HG03108 (cell line): ENCODE measurements at regions not wholly inside any gene's neighbourhood (a gene's known extent, or its start where the extent isn't known, plus 50 kb on each side); places are given as distances from the start of the nearest gene placed in this dataset.
"Not testable (repeated sequence)": the region's sequence is repeated elsewhere in the genome, so short reads cannot be mapped to it uniquely, and the experiment has no call there.

Experiments
- ATAC-seq: cut with Tn5 transposase; IDR thresholded peaks from one replicate; pipeline ENCODE4 v1.9.1; 2021; ENCODE audit warnings: moderate library complexity; ENCODE audit not compliant: unreplicated experiment

DNA sequence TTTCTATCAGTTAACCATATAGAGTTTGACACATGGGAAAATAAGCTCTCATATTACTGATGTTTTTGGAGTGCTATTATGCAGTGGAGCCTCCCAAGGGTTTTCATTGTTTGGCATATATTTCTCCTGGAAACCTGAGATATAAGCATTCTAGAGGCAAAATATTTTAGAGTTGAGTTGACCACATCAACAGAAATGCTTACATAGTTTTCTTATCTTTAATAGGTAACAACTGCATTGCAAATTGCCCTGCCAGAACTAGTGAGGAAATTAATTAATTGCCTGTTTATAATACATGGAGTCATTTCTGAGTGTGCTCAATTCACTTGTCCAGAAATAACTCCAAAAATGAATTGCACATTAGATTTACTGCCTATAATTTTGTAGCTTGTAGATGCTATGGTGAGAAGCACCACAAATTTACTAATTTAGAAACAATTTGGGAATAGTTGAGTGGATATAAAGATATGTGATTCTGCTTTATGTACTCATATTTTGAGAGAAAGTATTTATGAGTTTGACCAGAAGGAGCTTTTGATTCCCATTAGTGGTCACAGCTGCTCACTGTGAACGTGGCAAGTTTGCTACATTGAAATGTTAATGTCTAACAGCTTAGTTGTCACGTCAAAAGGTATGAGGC is 288.7 kb downstream of the CD109 start:
- ATAC-seq, result no peak

DNA sequence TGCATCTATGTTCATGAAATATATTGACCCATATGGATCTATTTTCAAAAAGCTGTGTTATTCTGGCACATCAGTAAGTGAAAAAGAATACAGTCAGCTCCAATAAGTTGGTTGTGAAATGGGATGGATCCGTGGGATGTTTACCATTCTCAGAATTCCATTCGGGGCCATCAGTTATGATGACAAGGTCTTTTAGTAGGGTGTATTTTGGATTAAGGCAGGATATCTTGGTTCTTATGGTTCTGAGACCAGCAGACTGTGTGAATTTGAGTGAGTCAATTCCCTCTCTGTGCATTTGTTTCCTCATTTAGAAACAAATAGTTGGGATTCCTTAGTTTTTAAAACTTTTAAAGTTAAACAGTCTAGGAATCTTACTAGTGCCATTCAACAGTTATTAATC is 287.4 kb downstream of the CD109 start:
- ATAC-seq, result no peak

DNA sequence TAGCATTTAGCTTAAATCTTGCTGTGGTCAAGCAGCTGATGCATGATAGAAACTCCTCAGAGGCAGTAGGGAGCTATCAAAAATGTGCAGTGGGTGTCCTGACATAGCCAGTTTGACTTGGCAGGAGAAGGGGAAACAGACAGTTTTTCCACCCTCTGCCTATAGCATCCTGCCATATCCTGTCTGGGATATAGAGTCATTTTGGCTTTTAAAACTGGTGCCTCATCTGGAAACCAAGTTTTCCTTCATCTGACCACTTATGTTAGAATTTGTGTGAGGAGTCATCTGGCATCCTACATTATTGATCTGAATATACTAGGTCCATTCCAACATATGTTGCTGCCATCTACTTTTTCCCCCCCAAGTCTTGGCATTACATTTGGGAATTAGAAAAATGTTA is 284.1 kb downstream of the CD109 start:
- ATAC-seq, result no peak

DNA sequence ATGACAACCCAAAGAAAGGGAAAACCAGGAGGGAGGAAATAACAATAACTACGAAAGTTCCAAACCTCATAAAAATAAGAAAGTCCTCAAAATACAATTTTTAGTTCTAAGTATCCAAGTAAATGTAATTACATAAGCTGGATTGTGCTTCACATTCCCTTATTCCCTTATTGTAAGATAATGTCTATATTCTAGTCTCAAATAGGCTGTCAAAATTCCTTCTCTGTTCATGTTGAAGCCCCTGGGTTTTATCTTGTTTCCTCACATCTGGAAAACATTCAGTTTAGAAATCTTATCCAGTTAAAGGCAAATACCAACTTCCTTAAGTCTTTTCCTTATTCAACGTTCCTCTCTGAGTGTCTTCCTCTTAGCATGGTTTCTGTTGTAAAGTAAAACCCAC is 282.3 kb downstream of the CD109 start:
- no peak for ATAC-seq

DNA sequence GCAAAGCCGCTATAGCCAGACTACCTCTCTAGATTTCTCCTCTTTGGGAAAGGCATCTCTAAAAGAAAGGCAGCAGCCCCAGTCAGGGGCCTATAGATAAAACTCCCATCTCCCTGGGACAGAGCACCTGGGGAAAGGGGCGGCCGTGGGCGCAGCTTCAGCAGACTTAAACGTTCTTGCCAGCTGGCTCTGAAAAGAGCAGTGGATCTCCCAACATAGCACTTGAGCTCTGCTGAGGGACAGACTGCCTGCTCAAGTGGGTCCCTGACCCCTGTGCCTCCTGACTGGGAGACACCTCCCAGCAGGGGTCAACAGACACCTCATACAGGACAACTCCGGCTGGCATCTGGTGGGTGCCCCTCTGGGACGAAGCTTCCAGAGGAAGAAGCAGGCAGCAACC is 276.5 kb downstream of the CD109 start:
- ATAC-seq, result not testable (repeated sequence)

DNA sequence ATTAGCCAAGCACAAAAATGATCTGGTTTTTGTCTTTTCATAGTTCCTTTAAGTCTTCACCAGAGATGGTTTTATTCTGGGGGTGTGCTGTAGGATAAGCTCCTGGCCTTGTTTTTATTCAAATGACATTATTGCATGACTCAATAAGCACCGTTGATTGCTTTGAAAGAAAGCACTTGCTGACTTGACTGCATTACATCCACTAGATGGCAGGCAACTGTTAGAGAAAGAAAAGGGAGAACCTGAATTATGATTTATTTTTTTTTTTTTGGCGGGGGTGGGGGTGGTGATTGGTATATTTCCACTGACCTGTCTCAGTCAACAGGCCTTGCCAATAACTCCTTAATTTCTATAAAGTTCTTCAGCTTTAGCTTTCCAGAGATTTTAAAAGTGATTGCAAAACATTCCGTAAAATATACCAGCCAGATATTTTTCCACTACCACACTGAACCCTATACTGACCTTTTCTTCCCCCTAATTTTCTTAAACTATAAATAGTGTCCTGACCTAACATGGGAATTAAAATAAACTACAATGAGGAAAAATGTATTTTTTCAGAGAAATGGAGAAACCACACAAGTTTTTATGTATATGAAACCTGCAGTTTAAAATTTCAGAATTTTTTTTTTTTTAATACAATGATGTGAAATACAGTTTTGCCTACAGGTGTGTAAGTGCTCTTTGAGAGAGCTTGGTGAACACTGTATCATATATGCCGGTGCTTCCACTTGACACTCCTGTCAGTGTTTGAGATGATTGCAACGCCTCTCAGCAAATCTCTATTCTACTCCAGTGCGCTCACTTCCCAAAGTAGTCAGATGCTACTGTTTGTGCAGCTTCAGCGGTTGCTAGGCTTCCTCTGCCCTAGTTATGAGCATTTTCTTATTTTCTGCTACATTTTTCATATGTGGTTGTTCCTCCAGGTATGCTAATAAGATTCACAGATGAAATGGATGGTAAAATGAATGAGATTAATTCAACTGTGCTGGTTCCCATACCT is 274.3 kb downstream of the CD109 start:
- no peak for ATAC-seq

DNA sequence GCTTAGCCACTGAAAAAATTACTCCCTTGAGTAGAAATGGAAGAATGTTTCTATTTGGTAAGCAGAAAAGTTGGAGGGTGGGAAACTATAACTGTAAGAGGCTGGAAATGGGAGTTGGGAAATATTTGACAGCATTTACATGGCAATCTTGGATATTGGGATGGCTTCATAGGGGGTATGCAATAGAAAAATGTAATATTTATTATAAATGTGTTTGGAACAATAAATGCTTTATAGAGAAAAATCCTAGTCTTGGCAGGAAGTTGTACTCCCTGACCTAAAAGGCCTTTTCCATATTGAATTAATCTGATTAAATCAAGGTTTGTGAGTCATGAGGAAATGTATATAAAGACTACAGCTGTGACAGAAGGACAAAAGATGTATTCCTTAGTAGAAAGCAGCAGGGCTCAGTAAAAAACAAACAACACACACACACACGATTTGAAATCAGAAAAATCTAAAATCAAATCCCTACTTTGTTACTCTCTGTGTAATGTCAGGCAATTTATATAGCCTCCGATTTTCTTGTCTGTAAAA is 272.3 kb downstream of the CD109 start:
- no peak for ATAC-seq

DNA sequence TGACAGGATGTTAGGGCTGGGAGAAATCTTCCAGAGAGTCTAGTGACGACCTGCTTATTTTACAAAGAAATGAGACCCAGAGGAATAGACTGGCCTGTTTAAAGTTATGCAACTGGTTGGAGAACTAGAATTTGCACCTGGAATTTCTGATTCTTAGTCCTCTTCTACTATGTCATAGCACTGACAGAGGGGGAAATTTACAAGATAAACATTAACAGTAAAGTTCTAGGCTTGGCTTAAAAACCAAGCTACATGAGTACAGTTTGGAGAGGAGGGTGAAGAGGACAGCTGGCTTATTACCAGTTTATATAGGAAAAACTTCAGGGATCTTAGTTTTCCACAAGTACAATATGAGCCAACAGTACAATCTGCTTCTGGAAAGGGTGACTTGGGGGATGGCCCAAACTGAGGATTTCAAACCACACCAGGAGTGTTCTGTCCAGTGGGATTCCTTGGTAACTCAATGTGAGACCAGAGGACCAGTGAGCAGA is 269.6 kb downstream of the CD109 start:
- ATAC-seq, result no peak

DNA sequence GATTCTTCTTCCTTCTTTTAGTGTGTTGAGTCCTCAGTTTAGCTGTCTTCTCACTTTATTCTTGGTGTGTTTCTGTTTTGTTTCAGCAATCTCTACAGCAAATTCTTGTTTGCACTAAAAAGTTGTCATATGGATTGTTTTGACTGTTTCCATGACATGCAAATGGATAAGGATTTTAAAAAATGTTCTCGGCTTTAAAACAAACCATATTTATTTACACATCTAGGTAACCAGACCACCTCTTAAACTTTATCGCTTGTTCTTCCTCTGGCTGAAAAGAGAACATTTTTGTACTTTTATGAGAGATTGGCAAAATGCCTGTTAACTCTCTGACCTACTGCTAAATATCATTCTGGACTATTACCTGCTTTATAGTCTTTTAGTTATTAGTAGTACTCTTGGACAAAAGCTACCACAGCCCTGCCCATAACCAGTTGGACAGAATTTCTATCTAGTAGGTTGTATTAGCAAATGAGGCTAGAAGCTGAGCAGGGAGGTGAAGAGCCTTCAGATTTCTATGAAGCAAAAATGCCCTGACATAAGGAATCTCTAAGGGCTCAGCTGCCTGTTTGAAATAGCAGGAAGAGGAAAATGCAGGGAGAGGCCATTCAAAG is 268.3 kb downstream of the CD109 start:
- no peak for ATAC-seq

DNA sequence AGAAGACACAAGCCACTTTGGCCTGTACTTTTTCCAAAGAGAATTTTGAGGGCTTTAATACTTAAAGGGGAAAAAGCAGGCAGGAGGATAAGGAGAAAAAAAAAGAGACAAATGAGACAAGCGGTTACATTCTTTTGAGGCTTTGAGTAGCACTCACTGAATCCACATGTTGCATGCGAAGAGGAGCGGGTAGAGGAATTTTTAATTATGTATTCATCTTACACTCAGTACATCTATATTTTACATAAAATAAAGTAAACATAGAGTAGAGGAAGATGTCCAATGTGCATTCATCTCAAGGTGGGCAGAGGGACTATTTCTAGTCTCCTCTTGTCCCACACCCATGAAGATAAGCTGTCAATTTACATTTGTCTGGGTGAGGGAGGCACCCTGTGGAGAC is 266.9 kb downstream of the CD109 start:
- no peak for ATAC-seq

DNA sequence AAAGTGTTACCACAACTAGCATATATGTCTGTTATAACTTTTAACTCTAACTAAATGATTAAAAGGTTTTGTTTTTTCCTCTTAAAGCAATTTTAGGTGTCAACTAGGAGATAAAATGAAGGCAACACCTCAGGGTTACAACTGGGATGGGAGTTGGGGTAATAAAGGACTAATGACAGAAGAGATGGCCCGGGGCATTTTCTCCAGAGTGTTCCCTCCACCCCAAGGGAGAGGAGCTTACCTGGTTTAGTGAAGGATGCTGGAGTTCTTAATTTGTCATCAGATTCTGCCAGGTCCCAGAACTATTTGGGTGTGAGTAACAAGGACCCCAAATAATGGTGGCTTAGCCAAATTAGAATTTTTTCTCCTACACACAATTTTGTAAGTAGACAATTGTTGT is 260.3 kb downstream of the CD109 start:
- ATAC-seq, result no peak

DNA sequence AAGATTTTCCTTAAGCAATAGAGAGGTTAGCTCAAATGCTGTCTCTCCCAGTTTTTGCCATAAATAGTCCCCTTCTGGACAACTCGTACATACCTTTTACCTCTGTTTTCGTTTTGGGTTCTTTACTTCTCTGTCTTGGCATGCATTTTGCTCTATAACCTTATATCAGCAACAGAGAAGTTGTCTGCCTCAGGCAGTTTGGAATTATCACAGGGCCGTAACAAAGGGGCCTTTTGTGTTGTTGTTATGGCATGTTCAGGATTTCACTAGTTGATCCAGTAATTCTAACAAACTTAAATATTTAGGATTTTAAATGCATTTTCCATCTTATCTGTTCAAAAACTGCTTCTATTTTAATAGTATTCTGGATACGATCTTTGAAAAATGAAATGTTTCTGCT is 259.8 kb downstream of the CD109 start:
- ATAC-seq, result no peak

DNA sequence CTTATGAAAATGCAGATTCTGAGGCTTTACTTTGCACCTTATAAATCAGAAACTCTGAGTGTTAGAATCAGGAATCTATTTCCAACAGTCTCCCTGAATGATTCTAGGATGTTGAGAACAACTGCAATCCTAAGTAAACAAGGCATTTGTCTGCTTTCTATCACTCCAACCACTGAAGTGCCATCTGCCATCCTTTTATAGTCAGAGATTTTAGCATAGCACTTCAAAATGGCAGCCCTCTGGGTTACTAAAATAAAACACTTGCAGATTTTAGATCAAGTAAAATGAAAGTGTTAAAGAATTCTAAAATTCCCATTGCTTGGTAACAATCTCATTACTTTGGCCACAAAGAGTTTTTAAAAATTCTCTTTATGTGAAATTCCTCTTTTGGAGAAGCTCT is 258.9 kb downstream of the CD109 start:
- no peak for ATAC-seq

DNA sequence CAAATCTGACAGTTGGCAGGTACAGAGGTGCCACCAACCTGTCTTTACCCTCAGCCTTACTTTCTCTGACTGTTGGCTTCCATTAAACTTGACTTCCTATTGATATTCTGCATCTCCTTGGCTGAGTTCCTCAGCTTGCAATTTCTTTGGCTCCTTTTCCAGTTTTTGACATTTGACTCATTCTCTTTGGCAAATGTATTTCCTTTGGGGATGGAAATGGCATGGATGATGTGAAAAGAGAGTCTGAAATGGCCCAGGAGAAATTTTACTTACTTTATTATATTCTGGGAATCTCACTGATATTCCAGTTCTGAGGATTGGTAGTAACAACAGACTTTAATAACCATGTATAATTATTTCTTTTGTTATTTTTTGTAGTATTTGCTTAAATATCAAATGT is 255.2 kb downstream of the CD109 start:
- no peak for ATAC-seq

DNA sequence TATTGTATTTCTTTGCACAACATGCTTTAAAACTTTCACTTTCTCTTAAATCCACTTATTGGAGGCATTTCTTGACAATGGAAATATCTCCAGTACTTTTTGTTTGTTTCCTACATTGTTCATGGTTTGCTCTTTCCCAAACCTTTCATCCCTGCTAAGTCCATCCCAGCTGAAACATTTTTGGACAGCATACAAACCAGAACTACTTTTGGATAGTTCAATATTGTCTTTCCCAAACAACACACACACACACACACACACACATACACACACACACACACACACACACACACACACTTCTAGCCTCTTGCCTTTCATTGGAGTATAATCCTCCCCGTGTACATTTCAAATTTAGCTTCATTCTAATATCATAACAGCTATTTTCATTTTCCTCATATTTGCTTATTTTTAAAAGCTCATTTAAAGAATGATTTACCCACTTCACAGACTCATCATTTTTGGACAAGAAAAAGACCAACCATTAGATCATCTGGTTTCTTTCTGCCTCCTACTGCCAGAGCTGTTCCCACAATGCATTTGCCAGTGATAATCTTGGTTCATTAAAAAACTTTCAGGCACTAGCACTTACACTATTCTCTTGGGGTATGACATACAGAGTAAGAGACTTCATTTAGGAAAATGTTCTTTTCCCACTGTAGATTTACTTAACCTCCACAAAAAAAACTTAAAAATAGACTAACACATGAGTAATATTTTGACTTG is 248.1 kb downstream of the CD109 start:
- no peak for ATAC-seq

DNA sequence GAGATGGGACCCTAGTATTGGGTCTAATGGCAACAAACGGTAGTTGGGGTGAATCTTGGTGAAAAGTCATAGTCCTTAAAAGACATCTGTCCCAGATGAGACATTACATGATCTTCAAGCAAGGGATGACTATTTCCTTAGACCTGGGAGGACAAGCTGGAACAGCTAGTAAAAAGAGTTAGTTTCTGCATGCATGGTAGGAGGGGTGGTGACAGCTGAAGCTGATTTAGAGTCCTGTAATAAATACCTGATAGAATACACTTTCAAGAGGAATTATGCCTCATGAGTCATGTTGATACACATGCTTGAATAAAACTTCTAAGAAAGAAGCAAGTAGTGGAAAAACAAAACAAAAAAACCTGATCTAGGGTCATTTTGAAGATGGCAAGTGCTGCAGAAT is 247.4 kb downstream of the CD109 start:
- ATAC-seq, result no peak

DNA sequence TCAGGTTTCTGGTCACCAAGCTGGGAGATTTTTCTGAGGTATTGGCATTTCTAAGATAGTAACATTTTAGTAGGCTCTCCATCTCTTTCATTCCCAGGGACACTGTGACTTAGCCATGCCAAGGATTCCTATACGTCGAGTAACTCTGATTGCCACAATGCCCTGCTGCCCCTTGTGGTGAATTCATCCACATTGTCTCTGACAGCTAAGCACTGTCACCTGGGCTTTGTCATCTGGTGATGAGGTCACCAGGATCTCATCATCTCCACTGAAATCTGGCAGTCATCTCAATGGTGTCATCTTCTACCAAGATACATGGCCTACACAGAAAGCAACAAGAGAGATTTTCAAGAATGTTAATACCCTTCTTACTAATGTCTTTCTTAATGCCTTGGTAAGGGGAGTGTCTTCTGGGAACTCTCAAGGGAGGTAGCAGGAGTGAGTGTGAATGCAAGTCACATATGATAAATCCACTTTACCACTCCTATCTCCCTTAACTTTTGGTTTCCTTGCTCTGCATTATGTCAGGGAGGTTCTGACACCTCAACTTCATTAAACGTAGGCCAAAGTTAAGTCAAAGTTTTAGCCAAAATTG is 246.7 kb downstream of the CD109 start:
- ATAC-seq, result no peak

DNA sequence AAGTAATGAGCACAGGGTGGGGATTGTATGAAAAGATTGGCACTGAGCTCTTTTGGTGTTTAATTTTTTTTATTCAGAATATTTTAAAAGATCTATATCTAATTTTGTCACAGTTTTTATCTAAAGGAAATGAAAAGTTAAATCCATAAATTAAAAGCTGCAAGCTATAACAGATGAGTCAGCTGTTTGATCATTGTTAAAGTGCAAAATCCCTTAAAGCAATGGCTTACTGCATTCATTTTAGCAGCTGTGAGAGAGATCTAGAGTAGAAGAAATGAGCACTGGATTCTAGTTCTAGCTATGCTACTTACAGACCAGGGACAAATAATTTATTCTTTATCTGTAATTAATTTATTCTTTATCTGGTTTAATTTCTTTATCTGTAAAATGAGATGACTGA is 245.9 kb downstream of the CD109 start:
- no peak for ATAC-seq

DNA sequence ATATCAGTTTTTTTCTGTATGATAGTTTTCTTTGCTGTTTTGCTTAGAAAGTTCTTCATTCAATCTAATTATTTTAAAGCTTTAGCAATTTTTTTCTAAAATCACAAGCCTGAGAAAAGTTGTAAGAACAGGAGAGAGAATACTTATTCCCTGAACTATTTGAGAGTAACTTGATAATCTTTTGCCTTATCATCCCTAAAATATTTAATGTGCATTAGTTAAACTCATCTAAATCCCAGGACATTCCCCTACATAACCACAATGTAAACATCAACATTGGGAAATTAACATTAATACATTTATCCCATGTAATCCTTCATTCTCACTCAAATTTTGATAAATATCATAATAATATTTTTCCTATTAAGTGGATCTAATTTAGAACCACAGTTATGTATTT is 241.8 kb downstream of the CD109 start:
- ATAC-seq, result no peak

DNA sequence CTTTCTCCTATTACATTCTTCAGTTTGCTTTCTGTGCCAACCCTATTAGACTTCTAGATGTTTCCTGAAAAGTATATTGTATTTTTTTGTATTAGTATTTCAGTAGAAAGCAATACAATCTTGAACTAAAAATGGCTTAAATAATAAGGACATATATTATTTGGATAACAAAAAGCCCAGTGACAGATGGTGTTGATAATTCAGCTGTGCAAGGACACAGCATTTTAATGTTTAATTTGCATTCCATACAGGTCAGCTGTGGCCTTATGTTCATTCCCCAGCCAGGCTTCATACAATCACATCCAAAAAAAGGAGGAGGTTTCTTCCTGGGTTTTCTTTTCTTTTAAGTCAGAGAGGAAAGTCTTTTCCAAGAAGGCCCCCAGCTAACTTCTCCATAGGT is 236.9 kb downstream of the CD109 start:
- no peak for ATAC-seq
